Liver (tissue), 8 donors: ENCODE measurements at regions not wholly inside any gene's neighbourhood (a gene's known extent, or its start where the extent isn't known, plus 50 kb on each side); places are given as distances from the start of the nearest gene placed in this dataset.

ENCODE experiments used
- DNase-seq: peaks from one replicate; pipeline ENCODE4 v3.0.0-alpha.2; 2017; ENCODE audit warnings: low spot score
- H3K27ac ChIP-seq, 2 donors: one replicate each; pipeline ENCODE4 v1.7.0; 2013; ENCODE audit warnings: inconsistent platforms in 2 of 2, low read length in 2 of 2, control low read depth in 1 of 2, low read depth in 1 of 2, mild to moderate bottlenecking in 1 of 2
- H3K27me3 ChIP-seq, 4 donors: one replicate each; pipeline versions ENCODE4 v1.6.1 to v1.7.0; 2013; ENCODE audit warnings: low read length in 3 of 4, inconsistent platforms in 1 of 4, mild to moderate bottlenecking in 1 of 4, moderate library complexity in 1 of 4; ENCODE audit not compliant: control insufficient read depth in 4 of 4, insufficient read depth in 4 of 4
- H3K36me3 ChIP-seq, 4 donors: one replicate each; pipeline versions ENCODE4 v1.6.1 to v1.7.0; 2013; ENCODE audit warnings: low read length in 3 of 4, mild to moderate bottlenecking in 3 of 4, low read depth in 1 of 4, moderate library complexity in 1 of 4; ENCODE audit not compliant: control insufficient read depth in 4 of 4, insufficient read depth in 3 of 4
- H3K4me1 ChIP-seq, 4 donors: one replicate each; pipeline versions ENCODE4 v1.6.1 to v1.7.0; 2013; ENCODE audit warnings: low read length in 3 of 4, mild to moderate bottlenecking in 3 of 4, moderate library complexity in 1 of 4; ENCODE audit not compliant: control insufficient read depth in 4 of 4, insufficient read depth in 4 of 4
- H3K4me3 ChIP-seq, 3 donors: one replicate each; pipeline versions ENCODE4 v1.6.1 to v1.7.0; 2013; ENCODE audit warnings: low read length in 3 of 3, control low read depth in 1 of 3, low read depth in 1 of 3, mild to moderate bottlenecking in 1 of 3
- H3K9ac ChIP-seq, 2 donors: one replicate each; pipeline ENCODE4 v1.7.0; 2013; ENCODE audit warnings: low read length in 2 of 2, mild to moderate bottlenecking in 2 of 2, moderate library complexity in 2 of 2, control low read depth in 1 of 2, low read depth in 1 of 2
- H3K9me3 ChIP-seq, 4 donors: one replicate each; pipeline versions ENCODE4 v1.6.1 to v1.7.0; 2013; ENCODE audit warnings: low read length in 3 of 4; ENCODE audit not compliant: control insufficient read depth in 4 of 4
- CTCF ChIP-seq: fragments of 150-350 bp; IDR thresholded peaks from 2 replicates; pipeline ENCODE4 v1.5.1; 2017; ENCODE audit warnings: improper control_type of control experiment, low read depth, low read length; ENCODE audit not compliant: missing input control
- EGR1 ChIP-seq, 2 donors: IDR thresholded peaks; 2 replicates each; pipeline ENCODE4 v1.6.1; 2016 to 2018; ENCODE audit warnings: antibody characterized with exemption in 2 of 2, low read depth in 2 of 2
- FOXA1 ChIP-seq: IDR thresholded peaks from 2 replicates; pipeline ENCODE4 v1.6.1; 2016; ENCODE audit warnings: antibody characterized with exemption
- FOXA2 ChIP-seq: IDR thresholded peaks from 2 replicates; pipeline ENCODE4 v1.6.1; 2016; ENCODE audit warnings: antibody characterized with exemption
- GABPA ChIP-seq, 2 donors: IDR thresholded peaks in 1 of 2; conservative IDR thresholded peaks in 1 of 2; 2 replicates each; pipeline ENCODE4 v1.6.1; 2016; ENCODE audit warnings: antibody characterized with exemption in 2 of 2, mild to moderate bottlenecking in 1 of 2, moderate library complexity in 1 of 2
- HNF4A ChIP-seq, 2 donors: conservative IDR thresholded peaks; 2 replicates each; pipeline ENCODE4 v1.6.1; 2016; ENCODE audit warnings: antibody characterized with exemption in 2 of 2, mild to moderate bottlenecking in 2 of 2
- HNF4G ChIP-seq: IDR thresholded peaks from 2 replicates; pipeline ENCODE4 v1.6.1; 2016; ENCODE audit warnings: antibody characterized with exemption
- JUND ChIP-seq, 2 donors: IDR thresholded peaks; 2 replicates each; pipeline ENCODE4 v1.6.1; 2016; ENCODE audit warnings: antibody characterized with exemption in 2 of 2
- MAX ChIP-seq: IDR thresholded peaks from 2 replicates; pipeline ENCODE4 v1.6.1; 2016; ENCODE audit warnings: antibody characterized with exemption
- NR2F2 ChIP-seq: IDR thresholded peaks from 2 replicates; pipeline ENCODE4 v1.6.1; 2016; ENCODE audit warnings: antibody characterized with exemption
- RAD21 ChIP-seq, 2 donors: IDR thresholded peaks; 2 replicates each; pipeline ENCODE4 v1.6.1; 2016; ENCODE audit warnings: antibody characterized with exemption in 2 of 2, mild to moderate bottlenecking in 2 of 2
- REST ChIP-seq: IDR thresholded peaks from 2 replicates; pipeline ENCODE4 v1.6.1; 2016; ENCODE audit warnings: antibody characterized with exemption, mild to moderate bottlenecking
- RXRA ChIP-seq, 2 donors: IDR thresholded peaks; 2 replicates each; pipeline ENCODE4 v1.6.1; 2017 to 2018; ENCODE audit warnings: antibody characterized with exemption in 2 of 2, mild to moderate bottlenecking in 1 of 2
- SP1 ChIP-seq: IDR thresholded peaks from 2 replicates; pipeline ENCODE4 v1.6.1; 2018; ENCODE audit warnings: antibody characterized with exemption, mild to moderate bottlenecking
- TAF1 ChIP-seq: conservative IDR thresholded peaks from 2 replicates; pipeline ENCODE4 v1.6.1; 2016; ENCODE audit warnings: antibody characterized with exemption, mild to moderate bottlenecking
- YY1 ChIP-seq: IDR thresholded peaks from 2 replicates; pipeline ENCODE4 v1.6.1; 2016; ENCODE audit warnings: antibody characterized with exemption, mild to moderate bottlenecking
- ZBTB33 ChIP-seq: IDR thresholded peaks from 2 replicates; pipeline ENCODE4 v1.6.1; 2016; ENCODE audit warnings: antibody characterized with exemption
- WGBS: extraction: QIAGEN DNeasy Blood & Tissue Kit; methylation state at CpG from one replicate; pipeline ENCODE4 v1.1.7; 2013; 5-methylcytosine and 5-hydroxymethylcytosine counted together
- donor health status: healthy.
- donor health status: healthy.
- donor health status: healthy.
- donor health status: healthy.
- donor health status: healthy.

GRCh38 chr17:79285973-79286372 lies 211.3 kb downstream of the ENGASE start:
- Histone ChIP-seq H3K27ac (no peak overlapping the region), H3K36me3 (no peaks in the 10 kb centered on the region), H3K9me3 (no peaks in the 10 kb centered on the region), H3K27me3 (no peaks in the 10 kb centered on the region), H3K4me3 (no peak overlapping the region), H3K9ac (no peak overlapping the region), H3K4me1 (peaks cover 8 to 18% (median 12%) of the 10 kb centered on the region in 4 donors)
- WGBS, result 69% methylated on average over 5 of the region's 5 CpGs
- TF ChIP-seq SP1 (no peak), RXRA (IDR thresholded peaks at IDR 0.05) (no peak)
- DNase-seq, result no peak

GRCh38 chr17:79282294-79282693 lies 207.7 kb downstream of the ENGASE start:
- TF ChIP-seq CTCF (no peak), FOXA2 (peak; percentile 5), GABPA (IDR thresholded peaks at IDR 0.05 in 1 of 2, conservative IDR thresholded peaks at IDR 0.05 in 1 of 2) (no peak), FOXA1 (no peak), HNF4A (conservative IDR thresholded peaks at IDR 0.05) (no peak), EGR1 (IDR thresholded peaks at IDR 0.05; ENCODE audit: low read depth in 2 of 2) (no peak), RXRA (IDR thresholded peaks at IDR 0.05) (no peak), MAX (no peak), SP1 (no peak)
- H3K4me1 ChIP-seq, result peaks cover 8 to 21% (median 15%) of the 10 kb centered on the region in 4 donors
- no peak overlapping the region for H3K9ac ChIP-seq
- H3K27me3 ChIP-seq, result no peaks in the 10 kb centered on the region
- no peak overlapping the region for H3K4me3 ChIP-seq
- 43% methylated on average over 10 of the region's 10 CpGs for WGBS
- no peak for DNase-seq
- no peaks in the 10 kb centered on the region for H3K36me3 ChIP-seq
- no peaks in the 10 kb centered on the region for H3K9me3 ChIP-seq
- no peak overlapping the region for H3K27ac ChIP-seq

GRCh38 chr17:79281803-79282202 lies 207.2 kb downstream of the ENGASE start:
- peaks cover 8 to 21% (median 15%) of the 10 kb centered on the region in 4 donors for H3K4me1 ChIP-seq
- H3K27ac ChIP-seq, result no peak overlapping the region
- H3K9ac ChIP-seq, result no peak overlapping the region
- H3K27me3 ChIP-seq, result no peaks in the 10 kb centered on the region
- H3K9me3 ChIP-seq, result no peaks in the 10 kb centered on the region
- no peaks in the 10 kb centered on the region for H3K36me3 ChIP-seq
- no peak overlapping the region for H3K4me3 ChIP-seq
- no peak for DNase-seq
- WGBS, result 25% methylated on average over 8 of the region's 8 CpGs
- TF ChIP-seq HNF4A (conservative IDR thresholded peaks at IDR 0.05) (peak; percentile 84 to 95), EGR1 (IDR thresholded peaks at IDR 0.05; ENCODE audit: low read depth in 2 of 2) (peak in 1 of 2 donors; percentile 55), ZBTB33 (no peak), NR2F2 (no peak), MAX (no peak), CTCF (no peak), FOXA2 (peak; percentile 33), JUND (IDR thresholded peaks at IDR 0.05) (peak in 1 of 2 donors; percentile 61), TAF1 (no peak), HNF4G (peak; percentile 61), RAD21 (IDR thresholded peaks at IDR 0.05) (peak in 1 of 2 donors; percentile 47), GABPA (IDR thresholded peaks at IDR 0.05 in 1 of 2, conservative IDR thresholded peaks at IDR 0.05 in 1 of 2) (peak in 1 of 2 donors; percentile 44), REST (peak; percentile 89), YY1 (peak; percentile 1), SP1 (peak; percentile 65)
